WTC11 (cell line): ENCODE measurements at regions not wholly inside any gene's neighbourhood (a gene's known extent, or its start where the extent isn't known, plus 50 kb on each side); places are given as distances from the start of the nearest gene placed in this dataset.

Experiments
- ATAC-seq: fragments of 200-7000 bp; cut with Tn5 transposase; 2 replicates; pipeline ENCODE4 v1.10.0; 2021; ENCODE audit warnings: mild to moderate bottlenecking, moderate library complexity
- CTCF ChIA-PET: fragments of 300-600 bp; sonication (Branson Sonifier 250); formaldehyde crosslinking; loops from one replicate; lab custom pipeline; 2021; ENCODE audit warnings: antibody characterized with exemption; lab: Charles Lee
- POLR2A ChIA-PET: fragments of 350-600 bp; sonication (Branson Sonifier 250); formaldehyde crosslinking; loops from one replicate; lab custom pipeline; 2021; ENCODE audit warnings: antibody characterized with exemption; lab: Charles Lee
- DNase-seq: peaks from one replicate; pipeline ENCODE4 v3.0.0; 2021; ENCODE audit warnings: low spot score
- H3K27ac Mint-ChIP-seq: 2 replicates; pipeline ENCODE4 v1.8.0; 2021; ENCODE audit warnings: mixed read lengths
- H3K27me3 Mint-ChIP-seq: 2 replicates; pipeline ENCODE4 v1.8.0; 2021; ENCODE audit warnings: low read depth, mild to moderate bottlenecking, moderate library complexity, mixed read lengths
- H3K36me3 Mint-ChIP-seq: 2 replicates; pipeline ENCODE4 v1.8.0; 2021; ENCODE audit warnings: mixed read lengths
- H3K4me1 Mint-ChIP-seq: 2 replicates; pipeline ENCODE4 v1.8.0; 2022; ENCODE audit warnings: mixed read lengths
- H3K4me3 Mint-ChIP-seq: 2 replicates; pipeline ENCODE4 v1.8.0; 2021; ENCODE audit warnings: mild to moderate bottlenecking, moderate library complexity, mixed read lengths
- H3K9me3 Mint-ChIP-seq: 2 replicates; pipeline ENCODE4 v1.8.0; 2021; ENCODE audit warnings: mixed read lengths
- ARID4B ChIP-seq: sonication (generic); formaldehyde crosslinking; IDR thresholded peaks from 2 replicates; pipeline ENCODE4 v1.8.0; 2023; ENCODE audit warnings: missing genetic modification reagents, mild to moderate bottlenecking, borderline replicate concordance
- CDX4 ChIP-seq: fragments of 250-450 bp; sonication (Bioruptor Pico); IDR thresholded peaks from 2 replicates; pipeline ENCODE4 v1.9.0; 2021; ENCODE audit warnings: moderate library complexity, mild to moderate bottlenecking, inconsistent platforms, borderline replicate concordance
- CTCF ChIP-seq: fragments of 200-600 bp; IDR thresholded peaks from 2 replicates; pipeline ENCODE4 v1.8.0; 2022; ENCODE audit warnings: antibody characterized with exemption
- E2F4 ChIP-seq: sonication (generic); formaldehyde crosslinking; IDR thresholded peaks from 2 replicates; pipeline ENCODE4 v1.8.1; 2022; ENCODE audit warnings: low read depth, mild to moderate bottlenecking, moderate library complexity, missing genetic modification reagents, borderline replicate concordance
- ESRRA ChIP-seq: sonication (generic); formaldehyde crosslinking; IDR thresholded peaks from 2 replicates; pipeline ENCODE4 v1.8.1; 2022; ENCODE audit warnings: mild to moderate bottlenecking, missing genetic modification reagents, borderline replicate concordance
- FOXK1 ChIP-seq: sonication (generic); formaldehyde crosslinking; IDR thresholded peaks from 2 replicates; pipeline ENCODE4 v1.8.0; 2022; ENCODE audit warnings: mild to moderate bottlenecking, moderate library complexity, missing genetic modification reagents
- FOXP1 ChIP-seq: sonication (generic); formaldehyde crosslinking; IDR thresholded peaks from 2 replicates; pipeline ENCODE4 v1.8.0; 2022; ENCODE audit warnings: missing genetic modification reagents, mild to moderate bottlenecking, moderate library complexity, borderline replicate concordance
- HMGXB4 ChIP-seq: sonication (generic); formaldehyde crosslinking; IDR thresholded peaks from 2 replicates; pipeline ENCODE4 v1.8.1; 2023; ENCODE audit warnings: mild to moderate bottlenecking, moderate library complexity, missing genetic modification reagents
- ZMAT4 ChIP-seq: fragments of 250-450 bp; sonication (Bioruptor Pico); IDR thresholded peaks from 2 replicates; pipeline ENCODE4 v1.9.0; 2021; ENCODE audit warnings: mild to moderate bottlenecking
- ZNF263 ChIP-seq: sonication (generic); formaldehyde crosslinking; IDR thresholded peaks from 2 replicates; pipeline ENCODE4 v1.8.1; 2022; ENCODE audit warnings: low read depth, mild to moderate bottlenecking, moderate library complexity, missing genetic modification reagents
- ZNF317 ChIP-seq: sonication (generic); formaldehyde crosslinking; IDR thresholded peaks from 2 replicates; pipeline ENCODE4 v1.8.1; 2023; ENCODE audit warnings: low read depth, mild to moderate bottlenecking, moderate library complexity, missing genetic modification reagents, borderline replicate concordance
- ZNF532 ChIP-seq: fragments of 250-450 bp; sonication (Bioruptor Pico); IDR thresholded peaks from 2 replicates; pipeline ENCODE4 v1.9.0; 2021; ENCODE audit warnings: mild to moderate bottlenecking, borderline replicate concordance

GRCh38 chr12:58347691-58348090 lies 406.3 kb downstream of the ATP23 start:
- ChIA-PET POLR2A (no interaction called here), CTCF (interaction anchor here (1.5 to 2.0 kb wide), 2 partner anchors 96 to 193 kb away, joined by 5 to 7 read pairs (median 6); no protein-coding TSS in a partner anchor)
- TF ChIP-seq ARID4B (CRISPR knock-in tag) (no peak), ZNF317 (CRISPR knock-in tag) (no peak), HMGXB4 (no peak), CDX4 (CRISPR knock-in tag) (no peak), ZNF532 (CRISPR knock-in tag) (no peak), ESRRA (CRISPR knock-in tag) (no peak), E2F4 (CRISPR knock-in tag) (no peak), FOXP1 (CRISPR knock-in tag) (no peak), ZNF263 (no peak), ZMAT4 (CRISPR knock-in tag) (no peak)
- Mint-ChIP-seq H3K36me3 (no peaks in the 10 kb centered on the region), H3K27ac (no peak overlapping the region), H3K4me1 (no peaks in the 10 kb centered on the region), H3K9me3 (0 out of 2 replicates have a peak, but pooled peaks cover 4% of the 10 kb centered on the region), H3K4me3 (no peak overlapping the region), H3K27me3 (no peaks in the 10 kb centered on the region; the same call in 1 of the 2 replicates)
- DNase-seq, result no peak
- no peak for ATAC-seq

- no peaks in the 10 kb centered on the region for H3K4me1 Mint-ChIP-seq
- no peaks in the 10 kb centered on the region for H3K27me3 Mint-ChIP-seq
- DNase-seq (no peak), ATAC-seq (no peak)
- H3K9me3 Mint-ChIP-seq, result 0 out of 2 replicates have a peak, but pooled peaks cover 4% of the 10 kb centered on the region
- no peak overlapping the region for H3K4me3 Mint-ChIP-seq
- H3K27ac Mint-ChIP-seq, result no peak overlapping the region
- CTCF ChIA-PET, result interaction anchor here (1.6 to 2.0 kb wide), 2 partner anchors 94 to 191 kb away, joined by 5 to 6 read pairs; no protein-coding TSS in a partner anchor
- H3K36me3 Mint-ChIP-seq, result no peaks in the 10 kb centered on the region
- POLR2A ChIA-PET, result no interaction called here
- no peak for TF ChIP-seq FOXK1 (CRISPR knock-in tag)
- no peak for TF ChIP-seq CDX4 (CRISPR knock-in tag)
- TF ChIP-seq ZNF532 (CRISPR knock-in tag), result no peak
- TF ChIP-seq CTCF, result no peak
These were observed 407.8 kb downstream of the ATP23 start for GRCh38 chr12:58349161-58349560.
